ENCODE measurements at regions not wholly inside any gene's neighbourhood (a gene's known extent, or its start where the extent isn't known, plus 50 kb on each side); places are given as distances from the start of the nearest gene placed in this dataset.

- Histone ChIP-seq H3K27me3 (ENCODE audit: insufficient read depth, low read length, poor library complexity, severe bottlenecking) (peaks cover 12% of the 10 kb centered on the region), H3K36me3 (ENCODE audit: insufficient read depth, low read length) (no peaks in the 10 kb centered on the region), H3K9me3 (ENCODE audit: insufficient read depth, low read depth, low read length) (no peaks in the 10 kb centered on the region), H3K4me3 (ENCODE audit: low read length, poor library complexity, severe bottlenecking) (no peak overlapping the region), H2AFZ (ENCODE audit: low read length) (no peak overlapping the region), H3F3A (ENCODE audit: low read depth) (no peaks in the 10 kb centered on the region), H4K20me1 (ENCODE audit: insufficient read depth, low read length, poor library complexity, severe bottlenecking) (no peaks in the 10 kb centered on the region), H3K9me2 (replicated peaks; ENCODE audit: low read depth, low read length) (no peaks in the 10 kb centered on the region), H3K79me2 (ENCODE audit: insufficient read depth, low read length) (no peaks in the 10 kb centered on the region), H3K9ac (ENCODE audit: low read depth, low read length, poor library complexity, severe bottlenecking) (no peak overlapping the region), H3K4me1 (ENCODE audit: insufficient read depth, low read length, poor library complexity, severe bottlenecking) (peaks cover 9% of the 10 kb centered on the region), H3K4me2 (ENCODE audit: low read depth, low read length, poor library complexity, severe bottlenecking) (no peak overlapping the region)
- no peak for TF ChIP-seq CTCF (conservative IDR thresholded peaks at IDR 0.05; ENCODE audit: low read length)
Observed at GRCh38 chr5:40334242-40334635, 345.5 kb upstream of the PTGER4 start.

DNA sequence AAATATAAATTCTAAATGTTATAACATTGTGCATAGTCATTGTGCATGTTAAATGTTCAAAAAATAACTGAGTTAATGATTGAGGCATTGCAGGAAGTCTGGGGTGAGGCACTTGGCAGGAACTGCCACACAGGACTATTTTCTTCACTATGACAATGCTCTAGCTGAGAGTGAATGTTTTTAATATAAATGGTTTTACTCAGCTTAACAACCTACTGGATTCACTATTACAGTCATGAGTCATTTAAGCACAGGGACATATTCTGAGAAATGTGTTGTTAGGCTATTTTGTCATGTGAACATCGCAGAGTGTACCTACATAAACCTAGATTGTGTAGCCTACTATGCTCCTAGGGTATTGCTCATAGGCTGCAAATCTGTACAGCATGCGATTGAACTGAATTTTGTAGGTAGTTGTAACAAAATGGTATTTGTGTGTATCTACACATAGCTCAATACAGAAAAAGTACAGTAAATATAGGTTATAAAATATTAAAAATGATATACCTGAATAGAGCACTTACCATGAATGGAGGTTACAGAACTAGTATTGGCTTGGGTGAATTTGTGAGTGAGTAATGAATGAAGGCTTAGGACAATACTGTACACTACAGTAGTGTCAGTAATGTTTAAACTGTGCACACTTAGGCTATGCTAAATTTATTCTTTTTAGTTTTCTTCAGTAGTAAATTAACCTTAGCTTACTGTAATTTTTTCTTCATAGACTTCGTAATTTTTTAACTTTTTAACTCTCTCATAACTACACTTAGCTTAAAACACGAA is 346.1 kb upstream of the PTGER4 start:
- H2AFZ ChIP-seq (ENCODE audit: low read length) = no peak overlapping the region; the same call in 1 of the 2 replicates
- H3K9ac ChIP-seq (ENCODE audit: low read depth, low read length, poor library complexity, severe bottlenecking) = no peak overlapping the region
- H3K79me2 ChIP-seq (ENCODE audit: insufficient read depth, low read length) = no peaks in the 10 kb centered on the region
- no peaks in the 10 kb centered on the region for H3F3A ChIP-seq (ENCODE audit: low read depth)
- H3K4me1 ChIP-seq (ENCODE audit: insufficient read depth, low read length, poor library complexity, severe bottlenecking) = peaks cover 9% of the 10 kb centered on the region
- H3K36me3 ChIP-seq (ENCODE audit: insufficient read depth, low read length) = no peaks in the 10 kb centered on the region
- H3K4me2 ChIP-seq (ENCODE audit: low read depth, low read length, poor library complexity, severe bottlenecking) = peak overlapping the region; percentile 55
- no peak overlapping the region for H3K4me3 ChIP-seq (ENCODE audit: low read length, poor library complexity, severe bottlenecking)
- H4K20me1 ChIP-seq (ENCODE audit: insufficient read depth, low read length, poor library complexity, severe bottlenecking) = no peaks in the 10 kb centered on the region
- TF ChIP-seq EZH2phosphoT487 (IDR thresholded peaks at IDR 0.05; ENCODE audit: borderline replicate concordance) (no peak), CTCF (conservative IDR thresholded peaks at IDR 0.05; ENCODE audit: low read length) (no peak)
- peaks cover 12% of the 10 kb centered on the region for H3K27me3 ChIP-seq (ENCODE audit: insufficient read depth, low read length, poor library complexity, severe bottlenecking)
- no peaks in the 10 kb centered on the region for H3K9me3 ChIP-seq (ENCODE audit: insufficient read depth, low read depth, low read length)
- no peaks in the 10 kb centered on the region for H3K9me2 ChIP-seq (replicated peaks; ENCODE audit: low read depth, low read length)

DNA sequence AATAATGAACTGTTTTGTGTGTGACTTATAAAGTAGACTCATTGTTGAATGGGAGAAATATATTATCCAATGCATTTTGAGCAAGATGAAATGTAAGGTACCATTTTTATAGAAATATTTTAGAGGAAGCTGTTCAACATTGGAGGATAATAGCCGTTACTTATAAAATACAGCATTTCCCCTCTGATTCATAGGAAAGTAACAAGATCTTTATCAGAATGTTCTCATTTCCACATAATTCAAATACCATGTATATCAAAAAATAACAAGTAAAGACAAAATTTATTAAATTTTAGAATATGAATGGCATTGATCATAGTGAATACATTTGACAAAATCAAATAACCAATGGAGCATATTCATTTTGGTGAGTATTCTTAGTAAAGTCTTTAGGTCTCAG is 346.7 kb upstream of the PTGER4 start:
- peaks cover 9% of the 10 kb centered on the region for H3K4me1 ChIP-seq (ENCODE audit: insufficient read depth, low read length, poor library complexity, severe bottlenecking)
- no peak for TF ChIP-seq EZH2phosphoT487 (IDR thresholded peaks at IDR 0.05; ENCODE audit: borderline replicate concordance)
- no peak for TF ChIP-seq CTCF (conservative IDR thresholded peaks at IDR 0.05; ENCODE audit: low read length)
- peak overlapping the region; percentile 55 for H3K4me2 ChIP-seq (ENCODE audit: low read depth, low read length, poor library complexity, severe bottlenecking)
- H3K4me3 ChIP-seq (ENCODE audit: low read length, poor library complexity, severe bottlenecking) = no peak overlapping the region
- no peaks in the 10 kb centered on the region for H3K9me3 ChIP-seq (ENCODE audit: insufficient read depth, low read depth, low read length)
- no peaks in the 10 kb centered on the region for H3F3A ChIP-seq (ENCODE audit: low read depth)
- no peaks in the 10 kb centered on the region for H3K79me2 ChIP-seq (ENCODE audit: insufficient read depth, low read length)
- H3K27me3 ChIP-seq (ENCODE audit: insufficient read depth, low read length, poor library complexity, severe bottlenecking) = peaks cover 12% of the 10 kb centered on the region
- H4K20me1 ChIP-seq (ENCODE audit: insufficient read depth, low read length, poor library complexity, severe bottlenecking) = no peaks in the 10 kb centered on the region
- H3K9me2 ChIP-seq (replicated peaks; ENCODE audit: low read depth, low read length) = no peaks in the 10 kb centered on the region
- H3K36me3 ChIP-seq (ENCODE audit: insufficient read depth, low read length) = no peaks in the 10 kb centered on the region
- H3K9ac ChIP-seq (ENCODE audit: low read depth, low read length, poor library complexity, severe bottlenecking) = no peak overlapping the region
- no peak overlapping the region for H2AFZ ChIP-seq (ENCODE audit: low read length)

All from Loucy (cell line).